HG03342 (cell line): ENCODE measurements at regions not wholly inside any gene's neighbourhood (a gene's known extent, or its start where the extent isn't known, plus 50 kb on each side); places are given as distances from the start of the nearest gene placed in this dataset.

ENCODE experiments used
- ATAC-seq: cut with Tn5 transposase; IDR thresholded peaks from one replicate; pipeline ENCODE4 v1.9.1; 2021; ENCODE audit warnings: mild to moderate bottlenecking, moderate library complexity; ENCODE audit not compliant: unreplicated experiment

DNA sequence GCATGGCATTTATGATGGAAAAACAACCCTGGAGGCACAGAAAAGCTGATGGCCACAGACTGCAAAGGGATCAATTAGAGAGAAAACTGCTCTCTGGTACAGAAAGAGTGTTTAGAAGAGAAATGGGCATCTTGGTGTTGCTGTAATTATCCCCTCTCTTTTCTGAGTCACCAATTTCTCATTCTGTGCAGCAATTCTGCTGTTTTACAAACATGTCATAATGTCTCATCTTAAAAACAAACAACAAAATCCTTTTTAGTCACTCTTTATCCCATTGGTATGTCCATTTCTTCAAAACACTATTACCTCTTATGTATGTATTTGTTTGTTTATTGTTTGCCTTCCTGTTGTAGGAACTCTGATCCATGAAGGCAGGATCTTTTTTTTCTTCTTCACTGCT is 73.9 kb upstream of the HK2 start:
- no peak for ATAC-seq

DNA sequence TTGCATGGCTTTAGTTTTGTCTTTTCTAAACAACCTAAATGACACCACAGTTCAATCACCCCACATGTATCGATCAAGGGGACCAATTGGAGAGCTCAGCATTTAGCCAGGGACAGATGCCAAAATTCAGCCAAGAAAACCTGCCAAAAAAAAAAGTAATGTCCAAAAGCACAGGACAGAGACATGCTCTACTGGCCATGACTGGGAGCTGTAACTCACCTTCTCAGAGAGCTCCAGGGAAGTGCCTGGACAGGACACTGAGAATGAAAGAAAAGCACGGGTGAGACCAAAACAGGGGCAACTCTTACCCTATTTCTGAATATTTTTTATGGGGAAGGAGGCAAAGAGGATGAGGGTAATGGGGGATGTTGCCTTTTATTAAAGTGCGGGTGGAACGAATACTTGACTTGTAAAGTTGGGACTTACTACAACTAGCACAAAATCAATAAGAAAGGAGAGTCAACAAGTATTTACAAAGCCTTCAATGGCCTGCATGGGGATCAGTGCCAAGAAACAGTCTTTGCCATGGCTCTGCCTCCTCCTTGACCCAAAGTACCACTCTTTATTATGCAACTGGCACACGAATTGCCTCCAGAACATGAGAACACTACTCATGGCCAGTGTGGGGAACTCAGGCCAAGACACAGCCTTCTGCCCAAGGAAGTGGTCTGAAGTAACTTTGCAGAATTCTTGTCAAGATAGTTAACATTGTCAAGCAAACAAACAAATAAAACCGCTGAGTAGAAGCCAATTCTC is 72.9 kb upstream of the HK2 start:
- ATAC-seq, result no peak

DNA sequence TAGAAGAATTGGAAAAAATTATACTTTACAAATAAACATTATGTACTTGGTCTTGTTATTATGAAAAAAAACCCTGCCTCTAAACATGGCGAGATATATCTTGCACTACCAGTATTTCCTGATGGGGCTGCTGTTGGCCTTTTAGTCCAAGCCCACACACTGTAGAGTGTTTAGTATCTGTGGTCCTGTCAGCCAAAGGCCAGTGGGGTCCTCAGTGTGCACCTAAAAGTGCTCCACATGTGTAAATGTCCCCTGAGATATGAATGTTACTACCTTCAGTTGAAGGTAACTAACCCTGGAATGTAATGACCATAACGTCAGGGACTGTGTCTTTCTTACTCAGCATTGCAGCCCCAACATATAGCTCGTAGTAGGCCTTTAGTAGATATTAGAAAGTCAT is 71.1 kb upstream of the HK2 start:
- no peak for ATAC-seq

DNA sequence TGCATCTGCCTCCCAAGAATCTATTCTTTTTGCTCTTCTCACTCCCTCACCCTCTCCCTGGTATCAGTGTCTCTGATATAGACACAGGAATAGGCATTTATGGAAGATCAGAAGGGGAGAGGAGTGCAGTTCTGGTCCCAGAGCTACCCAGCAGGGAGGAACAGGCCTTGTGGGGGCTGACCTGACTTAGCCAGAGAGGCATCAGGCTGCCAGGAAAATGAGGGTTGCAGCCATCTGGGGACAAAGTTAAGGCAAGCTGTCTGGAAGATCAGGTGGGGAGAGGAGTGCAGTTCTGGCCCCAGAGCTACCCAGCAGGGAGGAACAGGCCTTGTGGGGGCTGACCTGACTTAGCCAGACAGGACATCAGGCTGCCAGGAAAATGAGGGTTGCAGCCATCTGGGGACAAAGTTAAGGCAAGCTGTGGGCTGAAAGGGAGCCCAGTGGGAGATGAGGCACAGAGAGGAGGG is 69.9 kb upstream of the HK2 start:
- ATAC-seq, result no peak

DNA sequence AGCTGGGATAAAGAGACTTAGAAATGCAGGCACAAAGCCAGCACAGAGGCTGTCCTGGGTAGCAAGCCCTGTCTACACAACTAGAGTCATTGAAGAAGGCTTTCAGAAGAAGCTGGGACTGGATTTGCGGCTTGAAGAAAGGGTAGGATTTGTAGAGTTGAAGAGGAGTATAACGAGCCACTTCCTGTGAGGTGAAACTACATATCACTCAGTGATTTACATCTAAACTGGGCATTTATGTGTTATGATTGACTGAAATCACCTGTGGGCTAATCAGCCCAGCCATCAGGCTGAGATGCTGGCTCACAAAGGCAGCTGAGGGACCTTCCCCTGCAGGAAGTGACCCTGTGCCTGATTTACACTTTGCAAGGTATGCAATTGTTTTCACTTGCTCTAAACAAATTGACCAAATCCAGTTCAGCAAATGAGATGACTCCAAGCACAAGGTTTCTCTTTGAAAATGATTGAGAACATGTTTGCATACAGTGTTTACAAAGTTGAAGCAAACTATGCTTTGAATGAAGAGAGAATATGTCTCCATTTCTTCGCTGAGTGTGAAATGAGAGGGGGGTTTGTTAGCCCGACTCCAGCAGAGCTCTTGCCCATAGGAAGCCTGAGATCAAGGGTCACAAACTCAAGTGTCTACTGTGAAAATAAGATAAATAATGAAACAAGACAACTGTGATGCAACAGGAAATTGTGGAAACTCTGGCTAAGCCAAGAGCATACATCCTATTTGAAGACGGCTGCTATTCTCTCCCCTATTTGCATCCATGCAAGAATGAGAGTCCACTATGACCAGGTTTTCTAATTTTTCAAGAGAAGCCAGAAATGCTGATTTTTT is 69.3 kb upstream of the HK2 start:
- no peak for ATAC-seq

DNA sequence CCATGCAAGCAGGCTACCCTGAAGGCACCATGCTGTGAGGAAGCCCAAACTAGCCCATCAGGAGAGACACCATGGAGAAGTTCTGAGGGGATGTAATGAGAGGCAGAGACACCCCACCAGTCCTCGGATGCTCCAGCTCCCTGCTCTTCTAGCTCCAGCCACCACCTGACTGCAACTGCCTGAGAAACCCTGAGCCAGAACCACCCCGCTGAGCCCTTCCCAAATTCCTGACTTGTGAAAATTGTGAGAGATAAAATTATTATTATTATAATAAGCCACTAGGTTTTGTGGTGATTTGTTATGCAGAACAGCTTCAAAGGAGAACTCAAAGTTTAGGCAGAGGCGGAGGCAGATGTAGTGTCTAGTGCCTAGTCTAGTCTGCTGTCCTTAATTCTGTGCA is 67.1 kb upstream of the HK2 start:
- ATAC-seq, result no peak

DNA sequence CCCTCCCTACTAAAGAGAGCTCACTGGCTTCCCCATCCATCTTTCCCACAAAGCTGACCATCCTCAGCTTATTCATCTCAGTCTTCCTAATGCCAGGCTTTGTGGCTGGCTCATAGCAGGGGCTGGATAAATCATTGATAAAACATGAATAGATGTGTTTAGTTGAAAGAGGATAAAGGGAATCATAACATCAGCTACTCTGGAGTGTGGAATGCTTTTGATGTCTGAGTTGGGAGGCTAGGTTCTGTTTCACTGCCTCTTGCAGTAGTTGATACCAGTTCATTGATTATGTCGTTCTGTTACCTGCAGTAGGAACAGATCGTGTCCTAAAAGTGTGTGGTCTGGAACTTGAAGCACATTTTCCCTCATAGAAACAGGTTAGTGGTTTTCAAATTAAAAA is 66.3 kb upstream of the HK2 start:
- ATAC-seq, result no peak

DNA sequence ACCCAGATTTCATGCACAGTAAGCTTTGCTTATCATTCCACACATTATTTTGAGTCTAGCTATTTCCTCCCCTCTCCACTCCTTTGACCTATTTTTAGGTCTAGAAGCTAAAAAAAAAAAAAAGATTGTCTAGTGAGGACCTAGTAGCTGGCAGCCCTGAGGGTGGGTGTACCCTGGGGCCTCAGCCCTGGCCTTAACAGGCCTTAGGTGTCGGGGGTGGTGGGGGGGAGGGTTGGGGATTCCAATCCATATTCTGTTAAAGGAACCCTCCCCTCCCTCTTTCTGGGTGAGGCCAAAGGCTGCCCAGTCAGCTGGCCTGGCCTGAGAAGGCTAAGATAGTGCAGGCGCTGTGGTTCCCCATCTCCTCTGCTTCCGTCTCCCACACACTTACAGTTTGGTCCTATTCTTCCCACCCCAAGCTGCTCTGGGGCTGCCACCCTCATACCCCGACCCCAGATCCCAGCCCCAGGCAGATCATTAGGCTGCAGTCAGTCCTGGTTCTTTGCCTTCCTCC is 65.5 kb upstream of the HK2 start:
- no peak for ATAC-seq

DNA sequence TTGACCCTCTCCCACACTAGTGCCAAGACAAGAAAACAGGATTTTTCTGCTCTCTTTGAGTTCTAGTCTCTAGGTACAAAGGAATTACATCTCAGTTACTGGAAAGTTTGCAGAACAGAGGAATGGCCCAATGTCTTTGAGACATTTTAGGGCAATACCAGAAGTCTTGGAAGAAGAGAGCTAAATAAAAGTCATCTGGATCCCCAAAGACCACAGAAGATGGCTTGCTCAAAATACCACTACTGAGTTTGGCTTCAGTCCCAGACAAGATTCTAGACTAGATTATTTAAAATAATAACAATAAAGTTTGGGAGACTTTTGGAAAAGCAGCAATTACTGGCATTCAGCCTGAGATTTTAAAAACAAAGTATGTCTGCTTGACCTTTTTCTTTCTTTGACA is 61.9 kb upstream of the HK2 start:
- no peak for ATAC-seq

DNA sequence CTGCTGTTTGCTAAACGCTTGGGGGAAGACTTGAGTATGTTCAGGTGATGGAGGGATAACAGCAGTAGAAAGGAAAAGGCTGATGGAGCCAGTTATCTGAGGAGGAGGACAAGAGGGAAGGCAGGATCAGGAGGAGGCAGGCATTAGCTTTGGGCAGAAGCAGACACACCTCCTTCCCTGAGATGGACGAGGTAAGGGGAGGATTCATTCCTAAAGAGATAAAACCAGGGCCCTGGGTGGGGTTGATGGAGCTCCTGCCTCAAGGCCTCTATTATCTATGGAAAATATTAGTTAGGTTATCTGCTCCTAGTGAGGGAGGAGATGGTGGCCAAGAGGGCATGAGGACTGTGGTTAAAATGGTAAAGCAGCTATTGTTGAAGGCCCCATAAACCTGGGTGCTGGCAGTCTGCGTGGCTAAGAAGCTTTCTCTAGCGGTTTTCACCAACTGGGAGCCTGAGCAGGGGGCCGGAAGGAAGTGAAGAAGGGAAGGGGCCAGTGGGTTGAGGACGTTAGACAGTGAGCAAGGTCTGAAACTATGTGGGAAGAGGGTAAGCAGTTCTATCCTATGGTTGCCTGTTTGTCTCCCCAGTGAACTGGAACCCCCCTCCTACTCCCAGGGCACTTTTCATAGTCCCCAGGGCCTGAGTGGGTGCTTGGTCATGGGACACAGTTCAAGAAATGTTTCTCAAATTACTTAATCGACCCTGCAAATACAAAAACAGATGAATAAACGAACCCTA is 56.6 kb upstream of the HK2 start:
- no peak for ATAC-seq

DNA sequence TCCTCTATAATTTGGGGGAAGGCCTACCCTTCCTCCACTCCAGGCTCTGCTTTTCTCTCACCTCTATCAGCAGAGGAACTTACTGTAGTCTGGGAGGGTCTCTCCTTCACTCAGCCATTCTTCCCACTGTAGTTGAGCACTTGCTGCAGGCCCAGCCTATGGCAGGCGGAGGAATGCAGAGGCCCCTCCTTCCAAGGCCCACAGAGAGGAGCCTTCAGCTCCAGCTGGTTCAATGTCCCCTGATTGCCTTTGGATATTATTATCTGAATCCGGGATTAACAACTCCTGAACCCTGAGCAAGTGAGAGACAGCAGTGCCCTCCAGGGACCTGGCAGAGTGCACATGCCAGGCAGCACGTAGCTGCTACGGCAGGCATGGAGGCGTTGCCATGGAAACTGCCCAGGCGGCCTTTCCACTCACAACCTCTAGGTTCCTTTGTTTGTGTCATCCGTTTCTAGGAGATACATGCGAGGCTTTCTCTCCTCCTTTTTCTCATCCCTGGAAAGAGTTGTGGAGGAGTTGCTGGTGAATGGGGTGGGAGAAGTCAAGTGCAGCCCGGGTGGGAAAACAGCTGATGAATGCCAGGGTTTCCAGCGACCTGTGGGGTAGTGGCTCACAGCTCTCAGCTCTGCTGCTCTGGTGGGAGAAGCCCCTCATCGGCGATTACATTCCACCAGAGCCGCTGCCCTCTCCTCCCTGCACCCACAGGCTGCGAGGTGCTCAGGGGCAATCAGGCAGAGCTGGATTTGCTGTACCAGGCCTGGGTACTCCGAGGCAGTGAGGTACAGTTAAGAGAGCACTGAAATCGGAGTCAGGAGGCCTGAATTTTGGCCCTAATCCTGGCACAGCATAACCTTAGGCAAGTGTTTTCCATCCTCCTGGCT is 55.3 kb upstream of the HK2 start:
- ATAC-seq, result no peak

DNA sequence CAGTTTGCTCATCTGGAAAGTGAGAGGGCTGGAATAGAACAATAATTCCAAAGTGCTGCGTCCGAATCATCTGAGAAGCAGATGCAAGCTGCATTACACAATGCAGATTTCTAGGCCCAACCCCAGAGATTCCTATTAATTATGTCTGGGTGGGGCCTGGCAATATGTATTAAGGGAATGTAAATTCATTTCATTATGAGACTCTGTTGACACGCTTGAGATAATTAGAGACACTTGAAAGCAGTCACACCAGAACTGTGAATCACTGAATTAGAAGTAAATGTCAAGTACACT is 54.7 kb upstream of the HK2 start:
- no peak for ATAC-seq

DNA sequence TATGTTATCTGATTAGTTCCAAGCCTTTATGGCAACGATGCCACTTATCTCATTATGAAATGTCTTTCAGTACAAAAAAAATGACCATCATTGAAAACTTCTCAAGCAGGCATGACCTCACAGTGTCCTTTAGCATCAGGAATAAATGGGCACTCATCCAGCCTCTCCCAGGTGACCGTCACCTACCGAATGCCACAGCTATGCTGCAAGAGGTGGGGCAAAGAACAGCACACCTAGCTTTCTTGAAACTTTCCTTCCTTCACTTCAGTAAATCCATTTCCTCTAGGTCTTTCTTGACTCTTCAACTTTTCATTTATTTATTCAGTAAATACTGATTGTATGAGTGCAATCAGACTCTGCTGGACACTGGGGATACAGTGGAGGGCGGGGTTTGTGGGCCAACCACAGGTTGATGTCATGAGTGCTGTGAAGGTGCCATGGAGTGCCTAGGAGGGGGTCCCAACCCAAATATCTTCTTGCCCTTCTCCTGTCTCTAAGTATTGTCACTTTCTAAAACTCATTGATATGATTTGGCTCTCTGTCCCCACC is 54.3 kb upstream of the HK2 start:
- ATAC-seq, result no peak
